Testis (tissue), 2 donors: ENCODE measurements at regions not wholly inside any gene's neighbourhood (a gene's known extent, or its start where the extent isn't known, plus 50 kb on each side); places are given as distances from the start of the nearest gene placed in this dataset.

ENCODE experiments used
- DNase-seq: peaks from one replicate; pipeline ENCODE4 v3.0.0-alpha.2; 2019
- H3K27ac ChIP-seq, 2 donors: fragments of 200-600 bp; sonication (generic); one replicate each; pipeline ENCODE4 v1.5.1; 2019
- H3K27me3 ChIP-seq: fragments of 200-600 bp; sonication (generic); one replicate; pipeline ENCODE4 v1.5.1; 2019
- H3K36me3 ChIP-seq: fragments of 200-600 bp; sonication (generic); one replicate; pipeline ENCODE4 v1.5.1; 2017; ENCODE audit warnings: low read depth; ENCODE audit errors: missing control alignments
- H3K4me1 ChIP-seq: fragments of 200-600 bp; sonication (generic); one replicate; pipeline ENCODE4 v1.5.1; 2019
- H3K4me3 ChIP-seq, 2 donors: fragments of 200-600 bp; sonication (generic); one replicate each; pipeline ENCODE4 v1.5.1; 2017 to 2019
- H3K9me3 ChIP-seq: fragments of 200-600 bp; sonication (generic); one replicate; pipeline ENCODE4 v1.5.1; 2017
- POLR2A ChIP-seq: fragments of 450-650 bp; IDR thresholded peaks from one replicate; pipeline ENCODE4 v1.6.1; 2017; ENCODE audit warnings: antibody characterized with exemption, mild to moderate bottlenecking, moderate library complexity
- WGBS, 2 donors: methylation state at CpG; one replicate each; pipeline ENCODE4 v1.1.5; 2018; 5-methylcytosine and 5-hydroxymethylcytosine counted together
- intact Hi-C: fragments of 100-400 bp; cut with DNase I; formaldehyde crosslinking; loops from one replicate; pipeline ENCODE4 v1.15.1; 2023; ENCODE audit warnings: low total_unique reads
- TF ChIP-seq, protein P1 (sequence below), 3 experiments: fragments of 450-650 bp in 2 of 3; fragments of 200-600 bp in 1 of 3; sonication (generic) in 1 of 3; IDR thresholded peaks; one replicate each; pipeline ENCODE4 v1.5.1; 2016 to 2019; ENCODE audit warnings: antibody characterized with exemption in 3 of 3, mild to moderate bottlenecking in 2 of 3, moderate library complexity in 1 of 3

DNA sequence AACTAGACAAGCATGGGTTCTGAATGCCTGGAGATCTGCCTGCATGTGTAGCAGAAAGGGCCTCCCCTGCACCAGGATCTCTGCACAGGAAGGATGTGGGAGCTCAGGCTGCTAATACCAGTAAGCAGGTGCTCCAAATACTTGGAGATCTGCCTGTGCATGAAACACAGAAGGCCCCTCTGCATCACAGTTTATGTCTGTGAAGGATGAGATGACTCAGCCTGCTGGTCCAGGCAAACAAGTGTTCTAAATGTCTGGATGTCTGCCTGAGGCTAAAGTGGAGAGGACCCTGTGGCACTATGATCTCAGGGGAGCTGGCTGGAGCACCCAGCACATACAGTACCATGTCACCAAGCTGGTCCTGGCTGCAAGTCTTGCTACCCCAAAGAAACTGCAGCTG, 678.8 kb downstream of the MCTP2 start:
- no peak for TF ChIP-seq POLR2A
- TF ChIP-seq, protein P1, sequence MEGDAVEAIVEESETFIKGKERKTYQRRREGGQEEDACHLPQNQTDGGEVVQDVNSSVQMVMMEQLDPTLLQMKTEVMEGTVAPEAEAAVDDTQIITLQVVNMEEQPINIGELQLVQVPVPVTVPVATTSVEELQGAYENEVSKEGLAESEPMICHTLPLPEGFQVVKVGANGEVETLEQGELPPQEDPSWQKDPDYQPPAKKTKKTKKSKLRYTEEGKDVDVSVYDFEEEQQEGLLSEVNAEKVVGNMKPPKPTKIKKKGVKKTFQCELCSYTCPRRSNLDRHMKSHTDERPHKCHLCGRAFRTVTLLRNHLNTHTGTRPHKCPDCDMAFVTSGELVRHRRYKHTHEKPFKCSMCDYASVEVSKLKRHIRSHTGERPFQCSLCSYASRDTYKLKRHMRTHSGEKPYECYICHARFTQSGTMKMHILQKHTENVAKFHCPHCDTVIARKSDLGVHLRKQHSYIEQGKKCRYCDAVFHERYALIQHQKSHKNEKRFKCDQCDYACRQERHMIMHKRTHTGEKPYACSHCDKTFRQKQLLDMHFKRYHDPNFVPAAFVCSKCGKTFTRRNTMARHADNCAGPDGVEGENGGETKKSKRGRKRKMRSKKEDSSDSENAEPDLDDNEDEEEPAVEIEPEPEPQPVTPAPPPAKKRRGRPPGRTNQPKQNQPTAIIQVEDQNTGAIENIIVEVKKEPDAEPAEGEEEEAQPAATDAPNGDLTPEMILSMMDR (IDR thresholded peaks at IDR 0.05), result no peak
- intact Hi-C loops, result no loop called here
- Histone ChIP-seq H3K27me3 (no peaks in the 10 kb centered on the region), H3K36me3 (no peaks in the 10 kb centered on the region), H3K9me3 (no peaks in the 10 kb centered on the region), H3K4me3 (no peak overlapping the region), H3K4me1 (no peaks in the 10 kb centered on the region), H3K27ac (no peak overlapping the region)
- DNase-seq, result no peak

DNA sequence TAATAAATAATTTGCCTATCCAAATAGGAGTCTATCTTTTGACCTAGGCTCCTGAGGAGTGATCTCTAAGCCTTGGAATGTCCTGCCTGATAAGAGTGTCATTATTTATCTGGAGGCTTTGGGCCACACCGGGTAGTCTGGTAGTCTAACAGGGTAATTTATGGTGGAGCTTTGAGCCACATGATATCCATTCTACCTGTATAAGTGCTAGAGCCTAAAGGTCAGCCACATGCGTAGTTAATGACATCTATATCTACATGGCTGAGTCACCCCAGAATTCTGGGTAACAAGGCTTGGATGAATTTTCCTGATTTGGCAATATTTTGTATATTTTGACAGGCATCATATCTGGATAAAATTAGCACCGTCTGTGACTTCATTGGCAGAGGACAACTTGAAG, 681.4 kb downstream of the MCTP2 start:
- Histone ChIP-seq H3K4me3 (no peak overlapping the region), H3K27ac (no peak overlapping the region), H3K36me3 (no peaks in the 10 kb centered on the region), H3K4me1 (no peaks in the 10 kb centered on the region), H3K27me3 (no peaks in the 10 kb centered on the region), H3K9me3 (no peaks in the 10 kb centered on the region)
- intact Hi-C loops, result no loop called here
- 59 to 60% methylated on average over 3 of the region's 3 CpGs for WGBS, 2 donors
- no peak for DNase-seq
- TF ChIP-seq, protein P1 (IDR thresholded peaks at IDR 0.05), result no peak
- no peak for TF ChIP-seq POLR2A

DNA sequence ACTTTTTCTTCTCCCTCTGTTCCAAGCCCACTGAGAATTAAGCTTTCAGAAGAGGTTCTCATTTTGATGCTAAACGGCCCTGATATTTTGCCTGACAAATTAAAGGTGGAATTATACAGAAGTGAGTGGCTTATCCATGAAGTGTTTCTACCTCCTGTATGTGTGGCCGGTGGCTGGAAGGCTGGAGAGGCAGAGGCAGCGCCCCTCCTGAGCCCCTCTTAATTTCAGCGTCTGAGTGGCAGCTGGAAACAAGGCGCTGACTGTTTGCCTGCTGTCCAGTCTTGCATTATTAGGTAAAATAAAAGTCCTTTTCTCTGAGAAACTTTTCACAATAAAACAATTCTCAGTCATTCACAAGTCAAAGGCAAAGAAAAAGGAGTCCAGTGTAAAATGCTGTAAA, 685.7 kb downstream of the MCTP2 start:
- Histone ChIP-seq H3K4me3 (no peak overlapping the region), H3K9me3 (no peaks in the 10 kb centered on the region), H3K27ac (no peak overlapping the region), H3K4me1 (no peaks in the 10 kb centered on the region), H3K27me3 (no peaks in the 10 kb centered on the region), H3K36me3 (no peaks in the 10 kb centered on the region)
- DNase-seq, result no peak
- WGBS, 2 donors, result 58 to 76% methylated on average over 5 of the region's 5 CpGs
- TF ChIP-seq, protein P1 (IDR thresholded peaks at IDR 0.05), result no peak
- no peak for TF ChIP-seq POLR2A
- intact Hi-C loops, result no loop called here

DNA sequence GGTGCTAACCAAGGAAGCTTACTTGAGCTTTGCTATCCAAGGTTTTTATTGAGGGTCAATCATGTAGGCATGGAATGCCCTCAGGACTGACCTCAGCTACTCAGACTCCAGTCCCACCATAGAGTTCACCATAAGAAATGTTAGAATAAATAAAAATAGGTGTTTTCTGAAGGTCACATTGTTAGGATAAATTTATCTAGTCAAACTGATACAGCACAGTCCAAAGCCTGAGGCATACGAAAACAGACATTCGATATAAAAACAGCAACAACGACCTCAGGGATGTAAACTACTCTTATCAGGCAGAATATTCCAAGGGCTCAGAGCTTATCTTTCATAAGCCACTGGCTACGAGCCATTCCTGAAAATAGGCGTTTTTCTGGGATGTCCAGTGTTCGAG, 690.6 kb downstream of the MCTP2 start:
- Histone ChIP-seq H3K36me3 (no peaks in the 10 kb centered on the region), H3K4me1 (no peaks in the 10 kb centered on the region), H3K9me3 (no peaks in the 10 kb centered on the region), H3K27me3 (no peaks in the 10 kb centered on the region), H3K4me3 (no peak overlapping the region), H3K27ac (no peak overlapping the region)
- WGBS, 2 donors, result 52 to 56% methylated on average over 6 of the region's 6 CpGs
- TF ChIP-seq, protein P1 (IDR thresholded peaks at IDR 0.05), result no peak
- TF ChIP-seq POLR2A, result no peak
- intact Hi-C loops, result no loop called here
- DNase-seq, result no peak

DNA sequence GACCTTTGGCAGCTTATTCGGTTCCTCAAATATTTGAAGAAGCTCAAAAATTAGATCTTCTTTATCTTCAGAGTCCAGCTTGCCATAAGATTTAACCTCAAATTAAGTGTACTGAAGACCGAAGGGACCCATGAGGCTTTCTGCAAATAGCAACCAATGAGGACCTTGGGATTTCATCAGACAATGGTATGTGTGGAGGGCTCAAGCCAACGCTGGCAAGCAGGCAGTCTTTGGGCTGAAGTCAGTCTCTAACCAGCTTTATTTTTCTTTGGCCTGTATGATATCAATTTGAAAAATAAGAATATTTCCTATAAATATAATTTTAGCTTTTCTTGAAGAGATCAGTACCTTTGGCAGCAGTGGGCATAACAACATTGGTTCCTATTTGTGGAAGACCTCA, 692.7 kb downstream of the MCTP2 start:
- no peak overlapping the region for H3K4me3 ChIP-seq
- DNase-seq, result no peak
- H3K27me3 ChIP-seq, result no peaks in the 10 kb centered on the region
- intact Hi-C loops, result no loop called here
- no peak overlapping the region for H3K27ac ChIP-seq
- no peak for TF ChIP-seq POLR2A
- TF ChIP-seq, protein P1 (IDR thresholded peaks at IDR 0.05), result no peak
- no peaks in the 10 kb centered on the region for H3K4me1 ChIP-seq
- no peaks in the 10 kb centered on the region for H3K36me3 ChIP-seq
- no peaks in the 10 kb centered on the region for H3K9me3 ChIP-seq
- 77 to 81% methylated on average over 3 of the region's 3 CpGs for WGBS, 2 donors
